SU-DHL-6 (cell line): ENCODE measurements at regions not wholly inside any gene's neighbourhood (a gene's known extent, or its start where the extent isn't known, plus 50 kb on each side); places are given as distances from the start of the nearest gene placed in this dataset.

Experiments
- H2AFZ ChIP-seq: fragments of 200-600 bp; sonication (generic); 2 replicates; pipeline ENCODE4 v1.6.1; 2014; ENCODE audit warnings: low read depth, mild to moderate bottlenecking, moderate library complexity, mixed read lengths, antibody characterized with exemption, low read length; ENCODE audit not compliant: severe bottlenecking
- H3F3A ChIP-seq: fragments of 200-600 bp; shearing (Covaris generic); 2 replicates; pipeline ENCODE4 v1.6.0; 2016; ENCODE audit warnings: antibody characterized with exemption, mild to moderate bottlenecking; ENCODE audit not compliant: insufficient read depth
- H3K27ac ChIP-seq: fragments of 200-600 bp; sonication (generic); 2 replicates; pipeline ENCODE4 v1.5.1; 2016; ENCODE audit warnings: low read depth, mild to moderate bottlenecking, low read length, moderate library complexity, mixed read lengths
- H3K27me3 ChIP-seq: fragments of 200-600 bp; sonication (generic), shearing (Covaris generic); 2 replicates; pipeline ENCODE4 v1.6.0; 2014; ENCODE audit warnings: mild to moderate bottlenecking, low read length
- H3K36me3 ChIP-seq: fragments of 200-600 bp; sonication (generic); 2 replicates; pipeline ENCODE4 v1.6.1; 2014; ENCODE audit warnings: mild to moderate bottlenecking, low read length, mixed read lengths
- H3K4me2 ChIP-seq: fragments of 300-600, 200-600 bp; shearing (Covaris generic), sonication (generic); 2 replicates; pipeline ENCODE4 v1.6.0; 2014; ENCODE audit warnings: low read length, low read depth, mild to moderate bottlenecking; ENCODE audit not compliant: poor library complexity, severe bottlenecking
- H3K4me3 ChIP-seq: fragments of 200-600 bp; sonication (generic); 2 replicates; pipeline ENCODE4 v1.5.1; 2014; ENCODE audit warnings: antibody characterized with exemption, low read length, mild to moderate bottlenecking, mixed read lengths; ENCODE audit not compliant: insufficient read depth, poor library complexity, severe bottlenecking
- H3K79me2 ChIP-seq: fragments of 200-600 bp; sonication (generic); 2 replicates; pipeline ENCODE4 v1.6.1; 2014; ENCODE audit warnings: mild to moderate bottlenecking, low read length, moderate library complexity; ENCODE audit not compliant: insufficient read depth
- H3K9ac ChIP-seq: fragments of 200-600 bp; sonication (generic); 2 replicates; pipeline ENCODE4 v1.7.0; 2014; ENCODE audit warnings: mild to moderate bottlenecking, low read length
- H3K9me2 ChIP-seq: fragments of 200-600 bp; sonication (generic); replicated peaks from 2 replicates; pipeline ENCODE4 v1.6.1; 2014; ENCODE audit warnings: low read length; ENCODE audit not compliant: insufficient read depth
- H3K9me3 ChIP-seq: fragments of 200-600 bp; sonication (generic); 2 replicates; pipeline ENCODE4 v1.6.1; 2014; ENCODE audit warnings: low read length, mixed read lengths; ENCODE audit not compliant: insufficient read depth
- H4K20me1 ChIP-seq: fragments of 200-600 bp; sonication (generic); 2 replicates; pipeline ENCODE4 v1.6.1; 2014; ENCODE audit warnings: low read depth, mild to moderate bottlenecking, antibody characterized with exemption, low read length, moderate library complexity, mixed read lengths
- CTCF ChIP-seq: fragments of 200-600 bp; sonication (generic); IDR thresholded peaks from one replicate; pipeline ENCODE4 v1.5.1; 2017; ENCODE audit warnings: antibody characterized with exemption, mild to moderate bottlenecking, low read length, moderate library complexity; ENCODE audit not compliant: insufficient read depth, poor library complexity, severe bottlenecking
- EZH2phosphoT487 ChIP-seq: fragments of 200-600 bp; sonication (generic), shearing (Covaris generic); conservative IDR thresholded peaks from 2 replicates; pipeline ENCODE4 v1.6.1; 2018; ENCODE audit warnings: mild to moderate bottlenecking, antibody characterized with exemption, low read length, moderate library complexity, mixed read lengths

- Histone ChIP-seq H3K9me3 (no peaks in the 10 kb centered on the region), H3K36me3 (no peaks in the 10 kb centered on the region), H3F3A (no peaks in the 10 kb centered on the region), H3K4me2 (no peak overlapping the region), H3K9me2 (no peaks in the 10 kb centered on the region), H3K79me2 (no peaks in the 10 kb centered on the region), H4K20me1 (no peaks in the 10 kb centered on the region), H3K9ac (no peak overlapping the region), H3K27ac (no peak overlapping the region), H3K4me3 (no peak overlapping the region), H3K27me3 (no peaks in the 10 kb centered on the region), H2AFZ (no peak overlapping the region)
- no peak for TF ChIP-seq EZH2phosphoT487
Observed at GRCh38 chr15:70276401-70276800, 178.7 kb upstream of the TLE3 start.

GRCh38 chr15:70275461-70276138, 177.9 kb upstream of the TLE3 start:
- H3K27me3 ChIP-seq = no peaks in the 10 kb centered on the region
- H3F3A ChIP-seq = no peaks in the 10 kb centered on the region
- H2AFZ ChIP-seq = no peak overlapping the region
- no peaks in the 10 kb centered on the region for H3K9me3 ChIP-seq
- no peak overlapping the region for H3K4me2 ChIP-seq
- no peaks in the 10 kb centered on the region for H3K79me2 ChIP-seq
- no peak overlapping the region for H3K9ac ChIP-seq
- TF ChIP-seq EZH2phosphoT487 (no peak), CTCF (no peak)
- no peak overlapping the region for H3K27ac ChIP-seq
- H3K4me3 ChIP-seq = no peak overlapping the region
- H3K36me3 ChIP-seq = no peaks in the 10 kb centered on the region
- H4K20me1 ChIP-seq = no peaks in the 10 kb centered on the region
- H3K9me2 ChIP-seq = no peaks in the 10 kb centered on the region

- Histone ChIP-seq H3K9me2 (no peaks in the 10 kb centered on the region), H3K27me3 (no peaks in the 10 kb centered on the region), H3K27ac (no peak overlapping the region), H2AFZ (no peak overlapping the region), H3K79me2 (no peaks in the 10 kb centered on the region), H3K4me3 (no peak overlapping the region), H3K4me2 (no peak overlapping the region), H3F3A (no peaks in the 10 kb centered on the region), H3K9me3 (no peaks in the 10 kb centered on the region), H4K20me1 (no peaks in the 10 kb centered on the region), H3K36me3 (no peaks in the 10 kb centered on the region), H3K9ac (no peak overlapping the region)
- TF ChIP-seq EZH2phosphoT487 (no peak), CTCF (no peak)
Observed at GRCh38 chr15:70274908-70275307, 177.2 kb upstream of the TLE3 start.

- no peaks in the 10 kb centered on the region for H4K20me1 ChIP-seq
- H3K36me3 ChIP-seq = no peaks in the 10 kb centered on the region
- no peak overlapping the region for H3K27ac ChIP-seq
- H3K4me3 ChIP-seq = no peak overlapping the region
- no peaks in the 10 kb centered on the region for H3K79me2 ChIP-seq
- H3K27me3 ChIP-seq = no peaks in the 10 kb centered on the region
- H3F3A ChIP-seq = no peaks in the 10 kb centered on the region
- H3K9ac ChIP-seq = no peak overlapping the region
- H3K4me2 ChIP-seq = no peak overlapping the region
- TF ChIP-seq CTCF (no peak), EZH2phosphoT487 (no peak)
- H2AFZ ChIP-seq = no peak overlapping the region
- no peaks in the 10 kb centered on the region for H3K9me2 ChIP-seq
- no peaks in the 10 kb centered on the region for H3K9me3 ChIP-seq
Observed at GRCh38 chr15:70274255-70274880, 176.7 kb upstream of the TLE3 start.
